DMS53 treated with DMSO at 0.1 percent for 48 hours (cell line): ENCODE measurements at regions not wholly inside any gene's neighbourhood (a gene's known extent, or its start where the extent isn't known, plus 50 kb on each side); places are given as distances from the start of the nearest gene placed in this dataset.
"Not testable (repeated sequence)": the region's sequence is repeated elsewhere in the genome, so short reads cannot be mapped to it uniquely, and the experiment has no call there.

ENCODE experiments used
- DNase-seq: peaks from one replicate; lab custom pipeline; 2025; ENCODE audit not compliant: unreplicated experiment; lab: John Stamatoyannopoulos, UW

DNA sequence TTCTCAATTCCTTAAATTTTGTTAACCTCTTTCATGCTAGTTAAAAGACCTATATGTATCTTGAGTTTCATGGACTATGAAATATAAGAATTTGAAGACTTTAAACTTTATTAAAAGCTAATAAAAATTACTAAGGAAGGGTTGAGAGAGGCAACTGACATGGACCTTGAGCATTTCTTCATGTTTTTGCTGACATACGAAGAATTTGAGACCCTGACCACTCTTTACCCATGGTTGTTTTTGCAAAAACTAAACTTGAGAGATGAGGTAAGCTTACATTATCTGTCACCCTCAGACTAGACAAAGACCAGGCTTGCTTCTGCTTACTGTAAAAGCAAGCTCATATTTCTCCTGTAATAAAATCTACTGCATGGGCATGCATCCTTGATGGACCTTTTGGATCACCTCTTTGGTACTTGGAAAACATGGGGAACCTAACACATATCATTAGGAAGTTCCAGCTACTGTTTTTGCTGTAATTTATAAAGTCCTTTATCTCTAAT is 338.2 kb upstream of the PABPC4L start:
- DNase-seq, result no peak

DNA sequence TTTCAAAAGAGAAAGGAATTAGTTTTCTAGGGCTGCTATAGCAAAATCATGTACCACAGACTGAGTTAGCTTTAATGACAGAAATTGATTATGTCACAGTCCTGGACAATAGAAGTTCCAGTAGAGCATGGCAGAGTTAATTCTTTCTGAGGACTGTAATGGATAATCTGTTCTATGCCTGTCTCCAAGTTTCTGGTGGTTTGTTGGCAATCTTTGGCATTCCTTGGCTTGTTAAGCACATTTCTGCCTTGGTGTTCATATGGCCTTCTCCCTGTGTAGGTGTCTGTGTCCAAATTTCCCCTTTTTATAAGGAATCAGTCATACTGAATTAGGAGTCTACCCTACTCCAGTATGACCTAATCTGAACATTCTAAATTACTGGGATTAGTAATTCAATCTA is 336.1 kb upstream of the PABPC4L start:
- DNase-seq, result no peak

DNA sequence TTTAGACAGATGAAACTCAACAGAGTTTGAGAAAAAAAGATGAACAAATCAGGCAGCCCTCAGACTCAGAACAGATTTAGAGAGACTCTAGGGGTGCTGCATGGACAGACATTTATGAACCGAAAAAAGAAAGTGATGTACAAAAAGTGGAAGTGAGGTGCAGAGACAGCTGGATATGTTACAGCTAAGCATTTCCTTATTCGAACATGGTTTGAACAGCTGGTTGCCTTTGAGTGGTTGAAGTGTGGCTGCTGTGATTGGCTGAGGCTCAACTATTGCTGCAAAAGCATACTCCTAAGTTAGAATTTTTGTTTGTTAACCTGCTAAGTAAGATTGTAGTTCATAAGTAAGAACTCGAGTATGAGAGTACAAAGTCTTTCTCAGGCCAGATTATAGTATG is 331.5 kb upstream of the PABPC4L start:
- DNase-seq, result no peak

DNA sequence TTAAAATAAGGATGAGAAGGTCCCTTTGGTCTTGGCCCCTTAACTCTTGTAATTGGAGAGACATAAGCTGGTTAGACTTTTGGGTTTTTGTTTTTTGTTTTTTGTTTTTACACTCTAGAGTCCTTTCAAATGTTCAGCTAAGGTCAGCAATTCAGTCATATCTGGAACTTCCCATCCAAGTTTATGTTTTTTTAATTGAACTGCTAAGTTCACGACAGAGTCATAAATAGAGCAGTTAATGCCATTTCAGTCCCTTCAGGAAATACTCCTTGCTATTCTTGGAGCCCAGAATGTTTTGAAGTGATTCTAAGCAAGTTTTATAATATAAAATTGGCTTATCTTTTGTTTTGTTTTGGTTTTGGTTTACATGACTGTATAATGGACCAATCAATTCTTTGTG is 329.4 kb upstream of the PABPC4L start:
- DNase-seq, result no peak

DNA sequence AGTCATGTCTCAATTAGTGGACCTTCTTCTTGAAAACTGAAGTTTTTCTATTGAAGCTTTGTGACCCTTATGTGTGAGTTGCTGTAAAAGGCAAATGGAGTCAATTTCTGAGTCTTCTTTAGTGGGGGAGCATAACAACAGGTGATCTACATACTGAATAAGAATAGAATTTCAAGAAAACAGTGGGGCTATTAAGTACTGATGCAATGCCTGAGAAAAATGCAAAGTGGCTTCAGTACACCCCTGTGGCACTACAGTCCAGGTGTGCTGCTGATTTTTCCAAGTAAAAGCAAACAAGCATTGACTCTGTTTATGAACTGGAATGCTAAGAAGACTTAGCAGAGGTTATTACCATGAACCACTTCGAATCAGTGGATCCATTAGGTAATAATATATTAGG is 328.0 kb upstream of the PABPC4L start:
- DNase-seq, result no peak

DNA sequence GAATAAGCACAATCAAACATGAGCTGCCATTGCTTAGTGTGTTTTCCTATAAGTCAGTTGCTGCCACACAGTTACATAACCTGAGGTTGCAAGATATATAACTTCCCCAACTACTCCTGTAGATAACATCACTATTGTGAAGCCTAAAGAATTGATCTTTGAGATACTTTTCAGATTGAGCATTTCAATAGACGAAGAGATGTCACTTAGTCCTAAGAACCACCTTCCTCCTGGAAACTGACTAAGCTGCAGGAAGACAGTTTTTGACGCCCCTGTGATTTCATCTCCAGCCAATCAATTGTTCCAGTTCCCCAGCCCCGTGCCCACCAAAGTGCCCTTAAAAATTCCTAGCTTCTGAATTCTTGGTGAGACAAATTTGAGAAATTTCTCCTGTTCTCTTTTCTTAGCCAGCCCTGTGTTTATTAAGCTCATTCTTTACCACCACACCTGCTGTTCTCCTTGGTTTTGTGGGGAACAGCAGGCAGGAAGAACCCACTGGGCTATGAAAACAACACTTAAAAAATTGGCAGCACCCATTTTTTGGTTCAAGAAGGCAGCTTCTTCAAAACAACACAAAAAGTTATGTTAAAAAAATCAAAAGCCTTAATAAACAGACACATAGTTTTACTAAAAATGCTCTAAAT is 317.1 kb upstream of the PABPC4L start:
- no peak for DNase-seq

DNA sequence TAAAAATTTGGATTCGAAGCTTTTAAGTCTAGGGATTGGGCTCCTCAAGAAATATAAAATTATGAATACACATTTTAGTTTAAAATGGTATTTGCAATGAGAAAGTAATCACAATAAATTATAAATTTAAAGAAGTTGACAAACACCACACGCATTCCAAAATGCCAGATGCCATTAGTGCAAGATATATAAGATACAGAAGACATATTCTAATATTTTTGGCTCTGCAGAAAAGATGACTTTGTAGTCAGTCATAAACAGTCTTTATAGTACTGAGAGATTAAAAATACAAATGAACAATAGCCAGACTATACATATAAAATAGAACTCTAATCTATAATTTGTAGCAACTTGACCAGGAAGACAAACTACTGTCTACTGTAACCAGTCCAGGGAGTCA is 309.0 kb upstream of the PABPC4L start:
- DNase-seq, result no peak

DNA sequence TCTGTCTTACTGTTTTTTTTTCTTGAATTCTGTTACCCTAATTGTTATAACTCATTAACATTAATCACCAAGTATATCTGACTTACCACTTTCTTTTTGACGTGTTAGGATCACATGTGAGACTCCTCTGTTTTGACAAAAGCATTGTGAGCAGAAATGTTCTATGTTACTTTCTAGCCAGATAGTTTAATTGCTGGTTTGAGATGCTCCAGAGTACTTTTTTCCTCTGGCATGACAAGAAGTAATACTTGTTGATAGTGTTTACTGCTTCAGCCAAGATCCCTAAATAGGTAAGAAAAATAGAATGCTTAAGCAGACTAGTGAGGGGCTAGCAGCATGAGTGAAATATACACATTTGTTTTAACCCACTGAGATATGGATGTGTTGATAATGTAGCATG is 303.9 kb upstream of the PABPC4L start:
- no peak for DNase-seq

DNA sequence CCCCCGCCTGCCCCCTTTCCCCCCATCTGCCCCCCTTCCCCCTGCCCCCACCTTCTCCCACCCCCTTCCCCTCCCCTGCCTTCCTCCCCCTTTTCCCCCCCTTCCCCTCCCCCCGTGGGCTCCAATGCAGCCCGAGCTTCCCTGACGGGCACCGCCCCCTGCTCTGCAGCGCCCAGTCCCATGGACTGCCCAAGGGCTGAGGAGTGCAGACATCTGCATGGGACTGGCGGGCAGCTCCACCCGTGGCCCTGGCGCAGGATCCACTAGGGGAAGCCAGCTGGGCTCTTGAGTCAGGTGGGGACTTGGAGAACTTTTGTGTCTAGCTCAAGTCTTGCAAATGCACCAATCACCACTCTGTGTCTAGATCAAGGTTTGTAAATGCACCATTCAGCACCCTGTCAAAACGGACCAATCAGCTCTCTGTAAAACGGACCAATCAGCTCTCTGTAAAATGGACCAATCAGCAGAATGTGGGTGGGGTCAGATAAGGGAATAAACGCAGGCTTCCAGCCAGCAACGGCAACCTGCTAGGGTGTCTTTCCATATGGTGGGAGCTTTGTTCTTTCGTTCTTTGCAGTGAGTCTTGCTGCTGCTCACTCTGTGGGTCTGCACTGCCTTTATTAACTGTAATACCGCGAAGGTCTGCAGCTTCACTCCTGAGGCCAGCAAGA is 300.5 kb upstream of the PABPC4L start:
- no peak for DNase-seq

DNA sequence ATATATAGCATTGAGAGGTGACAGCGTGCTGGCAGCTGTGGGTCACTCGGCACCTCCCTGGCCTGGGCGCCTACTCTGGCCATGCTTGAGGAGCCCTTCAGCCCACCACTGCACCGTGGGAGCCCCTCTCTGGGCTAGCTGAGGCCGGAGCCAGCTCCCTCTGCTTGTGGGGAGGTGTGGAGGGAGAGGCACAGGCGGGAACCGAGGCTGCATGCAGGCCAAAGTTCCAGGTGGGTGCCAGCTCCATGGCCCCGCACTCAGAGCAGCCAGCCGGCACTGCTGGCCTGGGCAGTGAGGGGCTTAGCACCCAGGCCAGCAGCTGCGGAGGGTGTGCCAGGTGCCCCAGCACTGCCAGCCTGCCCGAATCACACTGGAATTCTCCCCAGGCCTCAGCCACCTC is 299.9 kb upstream of the PABPC4L start:
- DNase-seq, result not testable (repeated sequence)

DNA sequence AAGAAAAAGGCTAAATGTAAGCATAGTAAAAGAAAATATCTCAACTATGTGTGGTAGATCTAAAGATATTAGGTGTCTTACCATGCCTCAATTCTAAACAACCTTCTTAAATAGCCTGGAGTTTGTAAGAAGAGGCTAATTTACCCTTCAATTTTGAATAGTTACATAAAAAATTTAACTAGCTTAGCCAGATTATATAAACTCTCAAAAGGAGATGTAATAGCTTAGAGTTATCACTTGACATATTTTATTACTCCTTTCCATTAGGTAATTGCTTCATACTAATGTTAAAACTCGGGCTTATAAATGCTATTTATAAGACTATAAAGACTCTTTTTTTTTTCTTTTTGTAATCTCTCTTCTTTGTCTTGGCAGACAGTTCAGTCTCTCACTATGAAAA is 297.5 kb upstream of the PABPC4L start:
- DNase-seq, result no peak

DNA sequence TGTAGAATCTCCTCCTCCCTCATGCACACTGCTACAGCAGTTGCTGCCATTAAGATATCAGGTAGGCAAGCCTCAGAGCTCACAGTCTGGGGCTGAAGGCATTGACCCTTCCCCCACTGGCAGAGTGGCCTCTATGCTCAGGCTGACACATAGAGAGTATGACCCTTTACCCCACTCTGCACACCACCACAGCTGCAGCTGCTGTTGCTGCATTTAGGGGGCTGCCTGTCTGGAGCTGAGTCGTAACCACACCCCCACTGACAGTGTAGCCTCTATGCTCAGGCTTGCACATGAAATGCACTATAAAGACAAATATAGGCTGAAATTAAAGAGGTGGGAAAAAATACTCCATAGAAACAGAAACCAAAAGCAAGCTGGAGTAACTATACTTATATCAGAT is 289.3 kb upstream of the PABPC4L start:
- no peak for DNase-seq

DNA sequence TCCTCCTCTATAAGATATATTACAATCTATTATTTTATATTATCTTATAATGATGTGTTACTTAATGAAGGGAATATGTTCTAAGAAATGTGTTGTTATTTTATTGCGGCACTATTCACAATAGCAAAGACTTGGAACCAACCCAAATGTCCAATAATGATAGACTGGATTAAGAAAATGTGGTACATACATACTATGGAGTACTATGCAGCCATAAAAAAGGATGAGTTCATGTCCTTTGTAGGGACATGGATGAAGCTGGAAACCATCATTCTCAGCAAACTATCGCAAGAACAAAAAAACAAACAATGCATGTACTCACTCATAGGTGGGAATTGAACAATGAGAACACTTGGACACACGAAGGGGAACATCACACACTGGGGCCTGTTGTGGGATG is 281.9 kb upstream of the PABPC4L start:
- not testable (repeated sequence) for DNase-seq

DNA sequence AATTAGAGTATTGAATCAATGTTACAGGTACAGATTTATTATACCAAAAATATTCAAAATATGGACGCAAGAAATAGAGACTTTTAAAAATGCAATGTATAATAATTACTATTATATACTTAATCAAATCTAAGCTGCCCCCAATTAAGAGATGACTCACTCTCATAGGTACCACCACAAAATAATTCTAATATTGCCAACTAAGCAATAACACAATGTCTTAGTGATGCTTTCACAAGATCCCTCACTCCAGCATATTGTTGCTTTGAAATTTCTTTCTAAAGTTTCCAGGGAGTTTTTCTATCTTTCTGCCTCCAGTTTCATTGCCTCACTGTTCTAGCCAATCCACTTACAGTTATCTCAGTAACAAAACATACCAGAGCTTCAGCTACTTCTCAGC is 270.0 kb upstream of the PABPC4L start:
- no peak for DNase-seq

DNA sequence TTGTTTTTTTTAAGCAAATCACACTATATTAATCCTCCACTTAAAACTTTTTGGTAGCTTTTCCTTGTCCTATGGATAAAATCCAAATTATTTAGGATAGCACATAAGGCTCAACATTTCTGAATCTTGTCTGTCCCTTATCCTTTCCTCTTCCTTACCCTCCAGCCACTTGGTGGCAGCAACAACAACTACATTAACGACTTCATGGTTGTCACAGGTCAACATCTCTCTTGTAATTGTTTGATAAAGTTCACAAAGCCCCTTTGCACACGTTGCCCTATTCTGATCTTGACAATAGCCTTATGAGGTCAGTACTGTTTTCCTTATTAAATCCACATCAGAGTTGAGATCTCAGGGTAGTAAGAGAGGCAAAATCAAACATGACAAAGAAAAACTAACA is 269.0 kb upstream of the PABPC4L start:
- peak; percentile 14 for DNase-seq

DNA sequence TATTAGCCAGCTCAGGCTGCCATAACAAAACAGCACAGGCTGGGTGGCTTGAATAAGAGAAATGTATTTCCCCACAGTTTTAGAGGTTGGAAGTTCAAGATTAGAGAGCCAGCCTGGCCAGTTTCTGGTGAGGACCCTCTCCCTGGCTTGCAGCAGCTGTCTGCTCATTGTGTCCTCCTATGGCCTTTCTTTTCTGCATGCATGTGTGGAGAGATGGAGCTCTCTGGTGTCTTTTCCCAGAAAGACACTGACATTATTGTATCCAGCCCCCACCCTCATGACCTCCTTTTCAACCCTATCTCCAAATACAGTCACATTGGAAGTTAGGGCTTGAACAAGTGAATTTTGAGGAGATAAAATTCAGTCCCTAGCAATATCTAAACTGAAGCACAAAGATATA is 263.8 kb upstream of the PABPC4L start:
- no peak for DNase-seq

DNA sequence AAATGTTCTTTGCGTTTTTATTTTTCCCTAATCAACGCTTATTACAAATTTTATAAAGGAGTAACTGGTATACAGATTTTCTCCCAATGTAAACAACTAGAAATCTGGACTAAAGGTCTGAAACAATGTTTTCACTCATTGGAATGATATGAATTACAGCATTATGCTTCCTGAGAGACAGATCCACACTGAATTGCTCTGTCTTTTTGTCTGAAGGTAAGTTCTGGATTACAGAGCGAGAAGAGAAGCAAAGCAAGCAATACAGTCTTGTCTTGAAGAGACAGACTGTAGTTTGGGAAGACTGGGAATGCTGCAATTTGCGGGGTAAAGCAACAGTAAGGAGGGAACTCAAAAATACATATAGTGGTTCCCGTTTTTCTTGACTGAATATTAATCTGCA is 262.2 kb upstream of the PABPC4L start:
- DNase-seq, result no peak

DNA sequence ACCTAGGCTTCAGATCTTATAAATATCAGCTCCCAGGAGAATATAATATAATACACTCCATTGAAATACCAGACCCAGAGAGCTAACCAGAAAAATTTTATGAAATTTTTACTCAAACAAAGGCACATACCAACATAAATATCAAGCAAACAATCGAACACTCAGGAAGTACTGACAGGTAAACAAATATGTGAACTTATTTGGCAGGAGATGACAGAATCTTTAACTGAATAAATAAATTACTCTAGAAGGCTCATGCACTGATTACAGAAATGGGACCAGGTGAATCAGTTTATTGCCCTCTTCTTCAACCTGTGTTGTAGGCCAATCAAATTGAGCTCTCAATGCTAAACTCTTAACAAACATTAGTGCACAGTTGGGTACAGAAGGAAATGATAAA is 225.2 kb upstream of the PABPC4L start:
- DNase-seq, result no peak

DNA sequence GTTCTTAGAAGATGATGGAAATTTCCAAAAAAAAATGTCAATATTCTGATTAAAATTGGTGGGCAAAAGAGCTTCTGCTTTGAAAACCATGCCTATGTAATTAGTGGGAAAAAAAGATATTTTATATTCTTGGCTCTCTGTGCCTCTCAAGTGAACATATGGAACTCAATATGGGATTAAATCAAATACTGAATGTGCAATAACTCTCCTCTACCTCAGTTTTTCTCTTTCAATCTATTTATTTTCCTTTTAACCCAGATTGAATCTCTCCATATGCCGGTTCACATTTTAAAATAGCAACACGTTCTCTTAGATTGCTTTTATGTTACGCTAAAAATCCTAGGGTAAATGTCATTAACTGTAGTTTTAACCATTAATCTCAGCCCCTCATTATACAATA is 224.2 kb upstream of the PABPC4L start:
- DNase-seq, result no peak

DNA sequence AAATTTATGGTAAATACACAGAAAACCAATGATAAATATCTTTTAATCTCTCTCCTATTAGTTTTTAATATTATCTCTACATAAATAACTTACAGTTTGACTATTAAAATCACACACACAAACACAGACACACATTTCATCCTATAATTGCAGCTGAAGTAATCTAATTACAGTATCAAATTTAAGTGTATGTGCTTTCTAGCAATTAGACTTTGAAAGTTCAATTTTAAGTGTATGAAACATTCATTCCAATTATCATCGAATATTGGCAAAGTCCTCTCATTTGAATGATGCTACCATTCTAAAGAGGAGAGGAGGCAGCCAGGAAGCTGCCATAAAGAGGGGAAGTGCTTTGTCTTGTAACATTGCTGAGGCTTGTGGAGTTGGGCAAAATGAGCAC is 221.2 kb upstream of the PABPC4L start:
- no peak for DNase-seq

DNA sequence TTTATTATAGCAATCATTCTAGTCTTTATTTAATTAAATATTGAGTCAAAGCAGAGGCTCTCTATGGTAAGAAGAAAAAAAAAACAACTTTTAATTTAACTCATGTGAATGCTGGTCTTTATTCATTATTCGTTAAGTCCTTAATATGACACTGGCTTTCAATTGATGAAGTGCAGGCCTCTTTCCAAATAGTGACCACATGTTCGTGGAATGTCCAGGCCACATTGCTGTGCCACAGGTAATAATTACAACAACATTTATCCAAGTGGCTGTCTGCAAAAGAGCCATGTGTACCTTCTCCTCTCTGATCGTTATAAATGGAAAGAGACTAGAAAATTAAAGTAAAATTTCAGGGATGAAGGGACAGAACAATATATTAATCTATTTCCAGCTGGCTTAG is 220.1 kb upstream of the PABPC4L start:
- no peak for DNase-seq

DNA sequence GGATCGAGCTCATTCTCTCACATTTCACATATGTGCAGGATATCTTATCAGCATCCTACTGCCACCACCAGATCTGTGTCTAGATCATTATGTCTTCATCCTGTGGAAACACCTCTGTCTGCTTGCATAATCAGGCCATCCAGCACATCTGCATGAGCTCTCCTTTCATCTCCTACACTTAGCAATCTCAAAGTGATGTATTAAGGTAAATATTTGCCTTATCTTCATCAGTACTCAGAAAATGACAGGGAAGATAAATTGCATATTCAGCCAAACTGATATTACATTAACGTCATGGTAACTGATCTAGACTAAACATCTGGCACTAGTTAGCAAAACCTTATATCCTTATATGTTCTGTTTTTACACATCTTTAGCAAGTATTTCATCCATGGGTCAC is 207.3 kb upstream of the PABPC4L start:
- DNase-seq, result peak; percentile 31

DNA sequence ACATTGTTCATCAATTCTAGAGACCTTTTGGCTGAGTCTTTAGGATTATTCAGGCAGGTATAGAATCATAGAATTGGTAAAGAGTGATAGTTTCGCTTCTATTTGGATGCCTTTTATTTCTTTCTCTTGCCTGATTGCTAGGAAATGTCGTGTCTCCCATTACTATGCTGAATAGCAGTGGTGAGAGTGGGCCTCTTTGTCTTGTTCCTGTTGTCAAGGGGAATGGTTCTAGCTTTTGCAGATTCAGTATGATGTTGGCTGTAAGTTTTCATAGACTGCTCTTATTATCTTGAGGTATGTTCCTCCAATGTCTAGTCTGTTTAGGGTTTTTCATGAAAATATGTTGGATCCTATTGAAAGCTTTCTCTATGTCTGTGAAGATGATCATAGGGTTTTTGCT is 200.2 kb upstream of the PABPC4L start:
- DNase-seq, result no peak
